ENCODE measurements at regions not wholly inside any gene's neighbourhood (a gene's known extent, or its start where the extent isn't known, plus 50 kb on each side); places are given as distances from the start of the nearest gene placed in this dataset.

GRCh38 chrX:22351966-22352365, 79.3 kb downstream of the CBLL2 start:
- TF ChIP-seq CTCF (IDR thresholded peaks at IDR 0.05) = no peak
- H3K27me3 ChIP-seq = no peaks in the 10 kb centered on the region
- no peak overlapping the region for H3K4me3 ChIP-seq
- no peaks in the 10 kb centered on the region for H3K4me1 ChIP-seq
- 79 to 85% methylated on average over 4 of the region's 4 CpGs for WGBS, 2 donors
- no peaks in the 10 kb centered on the region for H3K9me3 ChIP-seq
- DNase-seq (ENCODE audit: low spot score in 2 of 2) = no peak
- H3K27ac ChIP-seq = no peak overlapping the region
- no peaks in the 10 kb centered on the region for H3K36me3 ChIP-seq

- Histone ChIP-seq H3K27ac (no peak overlapping the region), H3K4me1 (no peaks in the 10 kb centered on the region), H3K36me3 (no peaks in the 10 kb centered on the region), H3K27me3 (peaks cover 0 to 3% of the 10 kb centered on the region in 2 donors), H3K9me3 (no peaks in the 10 kb centered on the region), H3K4me3 (no peak overlapping the region)
- TF ChIP-seq EP300 (IDR thresholded peaks at IDR 0.05) (no peak), POLR2A (IDR thresholded peaks at IDR 0.05) (no peak), CTCF (IDR thresholded peaks at IDR 0.05) (no peak)
- no peak for DNase-seq (ENCODE audit: low spot score in 2 of 2)
- WGBS, 2 donors = 84 to 96% methylated on average over 2 of the region's 2 CpGs
Observed at GRCh38 chrX:22357621-22358020, 84.9 kb downstream of the CBLL2 start.

GRCh38 chrX:22360129-22360528, 87.4 kb downstream of the CBLL2 start:
- Histone ChIP-seq H3K4me1 (no peaks in the 10 kb centered on the region), H3K4me3 (no peak overlapping the region), H3K36me3 (no peaks in the 10 kb centered on the region), H3K27ac (no peak overlapping the region), H3K27me3 (peaks cover 0 to 3% of the 10 kb centered on the region in 2 donors), H3K9me3 (no peaks in the 10 kb centered on the region)
- WGBS, 2 donors = 94 to 95% methylated on average over 3 of the region's 3 CpGs
- TF ChIP-seq POLR2A (IDR thresholded peaks at IDR 0.05) (no peak), CTCF (IDR thresholded peaks at IDR 0.05) (no peak), EP300 (IDR thresholded peaks at IDR 0.05) (no peak)
- no peak for DNase-seq (ENCODE audit: low spot score in 2 of 2)

GRCh38 chrX:22365460-22365859, 92.7 kb downstream of the CBLL2 start:
- 68 to 100% methylated on average over 3 of the region's 3 CpGs for WGBS, 2 donors
- TF ChIP-seq POLR2A (IDR thresholded peaks at IDR 0.05) = no peak
- Histone ChIP-seq H3K27me3 (no peaks in the 10 kb centered on the region), H3K9me3 (no peaks in the 10 kb centered on the region), H3K4me1 (no peaks in the 10 kb centered on the region), H3K36me3 (no peaks in the 10 kb centered on the region), H3K27ac (no peak overlapping the region), H3K4me3 (no peak overlapping the region)
- no peak for DNase-seq (ENCODE audit: low spot score in 2 of 2)

GRCh38 chrX:22366166-22366702, 93.5 kb downstream of the CBLL2 start:
- TF ChIP-seq POLR2A (IDR thresholded peaks at IDR 0.05) (no peak), CTCF (IDR thresholded peaks at IDR 0.05) (no peak), EP300 (IDR thresholded peaks at IDR 0.05) (no peak)
- H3K4me3 ChIP-seq = no peak overlapping the region
- H3K9me3 ChIP-seq = no peaks in the 10 kb centered on the region
- H3K27ac ChIP-seq = no peak overlapping the region
- DNase-seq (ENCODE audit: low spot score in 2 of 2) = no peak
- 95 to 100% methylated on average over 1 of the region's 1 CpG for WGBS, 2 donors
- no peaks in the 10 kb centered on the region for H3K27me3 ChIP-seq
- H3K4me1 ChIP-seq = no peaks in the 10 kb centered on the region
- no peaks in the 10 kb centered on the region for H3K36me3 ChIP-seq

GRCh38 chrX:22366906-22367305, 94.2 kb downstream of the CBLL2 start:
- Histone ChIP-seq H3K4me1 (no peaks in the 10 kb centered on the region), H3K36me3 (no peaks in the 10 kb centered on the region), H3K27me3 (no peaks in the 10 kb centered on the region), H3K9me3 (no peaks in the 10 kb centered on the region), H3K27ac (no peak overlapping the region), H3K4me3 (no peak overlapping the region)
- no peak for DNase-seq (ENCODE audit: low spot score in 2 of 2)
- TF ChIP-seq POLR2A (IDR thresholded peaks at IDR 0.05) (no peak), EP300 (IDR thresholded peaks at IDR 0.05) (no peak), CTCF (IDR thresholded peaks at IDR 0.05) (no peak)
- 44 to 47% methylated on average over 4 of the region's 4 CpGs for WGBS, 2 donors

Measured in tibial nerve (tissue), 4 donors.